ENCODE measurements at regions not wholly inside any gene's neighbourhood (a gene's known extent, or its start where the extent isn't known, plus 50 kb on each side); places are given as distances from the start of the nearest gene placed in this dataset.

- TF ChIP-seq, protein P1, sequence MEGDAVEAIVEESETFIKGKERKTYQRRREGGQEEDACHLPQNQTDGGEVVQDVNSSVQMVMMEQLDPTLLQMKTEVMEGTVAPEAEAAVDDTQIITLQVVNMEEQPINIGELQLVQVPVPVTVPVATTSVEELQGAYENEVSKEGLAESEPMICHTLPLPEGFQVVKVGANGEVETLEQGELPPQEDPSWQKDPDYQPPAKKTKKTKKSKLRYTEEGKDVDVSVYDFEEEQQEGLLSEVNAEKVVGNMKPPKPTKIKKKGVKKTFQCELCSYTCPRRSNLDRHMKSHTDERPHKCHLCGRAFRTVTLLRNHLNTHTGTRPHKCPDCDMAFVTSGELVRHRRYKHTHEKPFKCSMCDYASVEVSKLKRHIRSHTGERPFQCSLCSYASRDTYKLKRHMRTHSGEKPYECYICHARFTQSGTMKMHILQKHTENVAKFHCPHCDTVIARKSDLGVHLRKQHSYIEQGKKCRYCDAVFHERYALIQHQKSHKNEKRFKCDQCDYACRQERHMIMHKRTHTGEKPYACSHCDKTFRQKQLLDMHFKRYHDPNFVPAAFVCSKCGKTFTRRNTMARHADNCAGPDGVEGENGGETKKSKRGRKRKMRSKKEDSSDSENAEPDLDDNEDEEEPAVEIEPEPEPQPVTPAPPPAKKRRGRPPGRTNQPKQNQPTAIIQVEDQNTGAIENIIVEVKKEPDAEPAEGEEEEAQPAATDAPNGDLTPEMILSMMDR (IDR thresholded peaks at IDR 0.05) = no peak
- no peak for TF ChIP-seq POLR2A (IDR thresholded peaks at IDR 0.05)
Measured at GRCh38 chr4:24256547-24256946, 327.8 kb downstream of the DHX15 start.
